ENCODE measurements at regions not wholly inside any gene's neighbourhood (a gene's known extent, or its start where the extent isn't known, plus 50 kb on each side); places are given as distances from the start of the nearest gene placed in this dataset.
A peak's percentile ranks its signal among the peaks of the same experiment; 100 is the strongest.

- Histone ChIP-seq H3K4me1 (ENCODE audit: control insufficient read depth, extremely low read depth, insufficient read depth, low read length) (no peaks in the 10 kb centered on the region), H3K4me2 (ENCODE audit: extremely low read depth, insufficient read depth, low read length) (no peak overlapping the region), H3K4me3 (replicated peaks in 1 of 4; ENCODE audit: control extremely low read depth in 1 of 4, insufficient read depth in 1 of 4, low read depth in 3 of 4, low read length in 4 of 4) (no peak overlapping the region), H3K9me3 (ENCODE audit: control insufficient read depth, insufficient read depth, low read depth, low read length) (no peaks in the 10 kb centered on the region), H3K9ac (ENCODE audit: insufficient read depth, low read length) (no peak overlapping the region), H3K27ac (ENCODE audit: insufficient read depth, low read length) (no peak overlapping the region), H3K36me3 (ENCODE audit: control insufficient read depth, insufficient read depth, low read length) (no peaks in the 10 kb centered on the region), H3K79me2 (ENCODE audit: control insufficient read depth, insufficient read depth, low read length) (no peaks in the 10 kb centered on the region), H4K20me1 (ENCODE audit: control insufficient read depth, extremely low read depth, insufficient read depth, low read length) (no peaks in the 10 kb centered on the region), H3K27me3 (ENCODE audit: control insufficient read depth, insufficient read depth, low read length) (no peaks in the 10 kb centered on the region), H2AFZ (ENCODE audit: low read length) (no peak overlapping the region)
- TF ChIP-seq CTCF (conservative IDR thresholded peaks at IDR 0.05 in 1 of 2, IDR thresholded peaks at IDR 0.05 in 1 of 2; ENCODE audit: low read depth in 1 of 2, low read length in 2 of 2) (no peak), EZH2 (IDR thresholded peaks at IDR 0.05; ENCODE audit: low read length, missing control alignments) (no peak)
- peak; percentile 2 to 11 for DNase-seq (ENCODE audit: low read depth in 2 of 2)
Measured at GRCh38 chr7:110170841-110171240, 920.1 kb upstream of the LRRN3 start.

GRCh38 chr7:110177463-110177862 is 913.5 kb upstream of the LRRN3 start:
- H3K27me3 ChIP-seq (ENCODE audit: control insufficient read depth, insufficient read depth, low read length) = no peaks in the 10 kb centered on the region
- no peaks in the 10 kb centered on the region for H3K9me3 ChIP-seq (ENCODE audit: control insufficient read depth, insufficient read depth, low read depth, low read length)
- no peaks in the 10 kb centered on the region for H3K4me1 ChIP-seq (ENCODE audit: control insufficient read depth, extremely low read depth, insufficient read depth, low read length)
- no peak for DNase-seq (ENCODE audit: low read depth in 2 of 2)
- H2AFZ ChIP-seq (ENCODE audit: low read length) = no peak overlapping the region
- no peak overlapping the region for H3K4me3 ChIP-seq (replicated peaks in 1 of 4; ENCODE audit: control extremely low read depth in 1 of 4, insufficient read depth in 1 of 4, low read depth in 3 of 4, low read length in 4 of 4)
- TF ChIP-seq EZH2 (IDR thresholded peaks at IDR 0.05; ENCODE audit: low read length, missing control alignments) = no peak
- TF ChIP-seq CTCF (conservative IDR thresholded peaks at IDR 0.05 in 1 of 2, IDR thresholded peaks at IDR 0.05 in 1 of 2; ENCODE audit: low read depth in 1 of 2, low read length in 2 of 2) = no peak
- no peak overlapping the region for H3K4me2 ChIP-seq (ENCODE audit: extremely low read depth, insufficient read depth, low read length)
- H3K79me2 ChIP-seq (ENCODE audit: control insufficient read depth, insufficient read depth, low read length) = no peaks in the 10 kb centered on the region
- no peak overlapping the region for H3K27ac ChIP-seq (ENCODE audit: insufficient read depth, low read length)
- no peaks in the 10 kb centered on the region for H4K20me1 ChIP-seq (ENCODE audit: control insufficient read depth, extremely low read depth, insufficient read depth, low read length)
- H3K36me3 ChIP-seq (ENCODE audit: control insufficient read depth, insufficient read depth, low read length) = no peaks in the 10 kb centered on the region
- H3K9ac ChIP-seq (ENCODE audit: insufficient read depth, low read length) = no peak overlapping the region

GRCh38 chr7:110179037-110179436 is 911.9 kb upstream of the LRRN3 start:
- Histone ChIP-seq H3K79me2 (ENCODE audit: control insufficient read depth, insufficient read depth, low read length) (no peaks in the 10 kb centered on the region), H3K9me3 (ENCODE audit: control insufficient read depth, insufficient read depth, low read depth, low read length) (no peaks in the 10 kb centered on the region), H3K9ac (ENCODE audit: insufficient read depth, low read length) (no peak overlapping the region), H2AFZ (ENCODE audit: low read length) (no peak overlapping the region), H3K27ac (ENCODE audit: insufficient read depth, low read length) (no peak overlapping the region), H4K20me1 (ENCODE audit: control insufficient read depth, extremely low read depth, insufficient read depth, low read length) (no peaks in the 10 kb centered on the region), H3K4me3 (replicated peaks in 1 of 4; ENCODE audit: control extremely low read depth in 1 of 4, insufficient read depth in 1 of 4, low read depth in 3 of 4, low read length in 4 of 4) (peak overlapping the region in 1 of 4 experiments; percentile 41), H3K36me3 (ENCODE audit: control insufficient read depth, insufficient read depth, low read length) (no peaks in the 10 kb centered on the region), H3K27me3 (ENCODE audit: control insufficient read depth, insufficient read depth, low read length) (no peaks in the 10 kb centered on the region), H3K4me2 (ENCODE audit: extremely low read depth, insufficient read depth, low read length) (no peak overlapping the region), H3K4me1 (ENCODE audit: control insufficient read depth, extremely low read depth, insufficient read depth, low read length) (no peaks in the 10 kb centered on the region)
- no peak for TF ChIP-seq EZH2 (IDR thresholded peaks at IDR 0.05; ENCODE audit: low read length, missing control alignments)
- no peak for TF ChIP-seq CTCF (conservative IDR thresholded peaks at IDR 0.05 in 1 of 2, IDR thresholded peaks at IDR 0.05 in 1 of 2; ENCODE audit: low read depth in 1 of 2, low read length in 2 of 2)
- DNase-seq (ENCODE audit: low read depth in 2 of 2) = peak in 1 of 2 donors; percentile 6

Measured in fibroblast of lung (primary cell).